NB4 (cell line): ENCODE measurements at regions not wholly inside any gene's neighbourhood (a gene's known extent, or its start where the extent isn't known, plus 50 kb on each side); places are given as distances from the start of the nearest gene placed in this dataset.

Source experiments
- MYC ChIP-seq: IDR thresholded peaks from 2 replicates; pipeline ENCODE4 v1.6.1; 2011; ENCODE audit warnings: low read depth, low read length
- POLR2A ChIP-seq: IDR thresholded peaks from 2 replicates; pipeline ENCODE4 v1.6.1; 2011; ENCODE audit warnings: mild to moderate bottlenecking; ENCODE audit not compliant: insufficient read length; ENCODE audit errors: extremely low read depth
- TF ChIP-seq, protein P1 (sequence below): IDR thresholded peaks from 2 replicates; pipeline ENCODE4 v1.6.1; 2011; ENCODE audit warnings: low read depth, low read length
- TF ChIP-seq, protein P2 (sequence below): IDR thresholded peaks from one replicate; pipeline ENCODE4 v1.5.1; 2012; ENCODE audit warnings: low read depth, low read length

DNA sequence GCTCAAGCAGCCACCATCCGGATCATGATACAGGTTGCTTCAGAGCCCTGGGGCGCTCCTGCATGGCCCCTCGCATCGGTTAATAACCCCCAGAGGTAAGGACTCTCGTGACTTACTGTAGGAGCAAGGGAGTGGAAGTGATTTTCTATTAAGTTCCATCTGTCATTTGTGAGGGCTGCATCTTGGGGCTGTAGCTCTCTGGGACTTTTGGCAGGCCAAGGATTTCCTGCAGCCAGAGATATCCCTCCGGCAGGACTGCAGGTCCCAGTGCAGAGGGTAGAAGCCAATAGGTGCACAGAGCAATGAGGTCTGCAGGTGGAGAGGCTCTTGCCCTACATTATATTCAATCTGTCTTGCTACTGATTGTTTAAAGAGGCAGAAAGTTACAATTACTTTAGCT is 356.8 kb upstream of the ADARB2 start:
- no peak for TF ChIP-seq POLR2A
- TF ChIP-seq, protein P1, sequence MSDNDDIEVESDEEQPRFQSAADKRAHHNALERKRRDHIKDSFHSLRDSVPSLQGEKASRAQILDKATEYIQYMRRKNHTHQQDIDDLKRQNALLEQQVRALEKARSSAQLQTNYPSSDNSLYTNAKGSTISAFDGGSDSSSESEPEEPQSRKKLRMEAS, result no peak
- TF ChIP-seq, protein P2, sequence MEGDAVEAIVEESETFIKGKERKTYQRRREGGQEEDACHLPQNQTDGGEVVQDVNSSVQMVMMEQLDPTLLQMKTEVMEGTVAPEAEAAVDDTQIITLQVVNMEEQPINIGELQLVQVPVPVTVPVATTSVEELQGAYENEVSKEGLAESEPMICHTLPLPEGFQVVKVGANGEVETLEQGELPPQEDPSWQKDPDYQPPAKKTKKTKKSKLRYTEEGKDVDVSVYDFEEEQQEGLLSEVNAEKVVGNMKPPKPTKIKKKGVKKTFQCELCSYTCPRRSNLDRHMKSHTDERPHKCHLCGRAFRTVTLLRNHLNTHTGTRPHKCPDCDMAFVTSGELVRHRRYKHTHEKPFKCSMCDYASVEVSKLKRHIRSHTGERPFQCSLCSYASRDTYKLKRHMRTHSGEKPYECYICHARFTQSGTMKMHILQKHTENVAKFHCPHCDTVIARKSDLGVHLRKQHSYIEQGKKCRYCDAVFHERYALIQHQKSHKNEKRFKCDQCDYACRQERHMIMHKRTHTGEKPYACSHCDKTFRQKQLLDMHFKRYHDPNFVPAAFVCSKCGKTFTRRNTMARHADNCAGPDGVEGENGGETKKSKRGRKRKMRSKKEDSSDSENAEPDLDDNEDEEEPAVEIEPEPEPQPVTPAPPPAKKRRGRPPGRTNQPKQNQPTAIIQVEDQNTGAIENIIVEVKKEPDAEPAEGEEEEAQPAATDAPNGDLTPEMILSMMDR, result no peak
- TF ChIP-seq MYC, result no peak
